ENCODE measurements at regions not wholly inside any gene's neighbourhood (a gene's known extent, or its start where the extent isn't known, plus 50 kb on each side); places are given as distances from the start of the nearest gene placed in this dataset.
"Not testable (repeated sequence)": the region's sequence is repeated elsewhere in the genome, so short reads cannot be mapped to it uniquely, and the experiment has no call there.

- CTCF ChIA-PET: no interaction called here
- H3K4me3 Mint-ChIP-seq: no peak overlapping the region
- no peaks in the 10 kb centered on the region for H3K4me1 Mint-ChIP-seq
- no peak for DNase-seq
- no peaks in the 10 kb centered on the region for H3K27me3 Mint-ChIP-seq
- no peaks in the 10 kb centered on the region for H3K36me3 Mint-ChIP-seq (ENCODE audit: low read depth)
- peaks cover 4% of the 10 kb centered on the region for H3K9me3 Mint-ChIP-seq
- POLR2A ChIA-PET: no interaction called here
- H3K27ac Mint-ChIP-seq: no peak overlapping the region
Observed at GRCh38 chr1:217981430-217981829, 303.7 kb upstream of the RRP15 start.

GRCh38 chr1:217982331-217983050, 302.6 kb upstream of the RRP15 start:
- Mint-ChIP-seq H3K4me1 (no peaks in the 10 kb centered on the region), H3K9me3 (peaks cover 2% of the 10 kb centered on the region), H3K27ac (no peak overlapping the region), H3K36me3 (ENCODE audit: low read depth) (no peaks in the 10 kb centered on the region), H3K4me3 (no peak overlapping the region), H3K27me3 (no peaks in the 10 kb centered on the region)
- ChIA-PET CTCF (no interaction called here), POLR2A (no interaction called here)
- no peak for DNase-seq

- Mint-ChIP-seq H3K36me3 (ENCODE audit: low read depth) (no peaks in the 10 kb centered on the region), H3K27ac (no peak overlapping the region), H3K4me3 (no peak overlapping the region), H3K9me3 (peaks cover 2% of the 10 kb centered on the region), H3K27me3 (no peaks in the 10 kb centered on the region), H3K4me1 (no peaks in the 10 kb centered on the region)
- POLR2A ChIA-PET: no interaction called here
- CTCF ChIA-PET: no interaction called here
- no peak for DNase-seq
Observed at GRCh38 chr1:217983051-217983375, 302.1 kb upstream of the RRP15 start.

DNA sequence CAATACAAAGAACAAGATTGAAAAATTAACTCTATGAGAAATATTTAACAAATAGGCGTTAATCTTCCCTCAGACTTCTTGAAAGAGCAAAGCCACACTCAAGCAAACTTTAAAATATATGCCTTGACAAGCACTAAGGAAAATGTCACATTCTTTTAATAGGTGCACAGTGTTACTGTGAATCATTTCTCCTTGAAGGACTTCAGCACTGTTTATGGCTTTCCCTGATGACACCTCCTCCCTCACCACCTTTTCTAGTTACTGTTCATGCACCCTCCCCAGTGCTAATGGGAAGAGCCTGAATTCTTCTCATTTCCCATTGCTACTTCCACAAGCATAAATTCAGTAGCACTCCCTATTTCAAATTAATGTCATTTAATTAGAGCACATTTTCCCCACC, 299.5 kb upstream of the RRP15 start:
- Mint-ChIP-seq H3K27me3 (no peaks in the 10 kb centered on the region), H3K4me1 (no peaks in the 10 kb centered on the region), H3K36me3 (ENCODE audit: low read depth) (no peaks in the 10 kb centered on the region), H3K9me3 (peaks cover 7% of the 10 kb centered on the region), H3K27ac (no peak overlapping the region), H3K4me3 (no peak overlapping the region)
- CTCF ChIA-PET: no interaction called here
- DNase-seq: no peak
- POLR2A ChIA-PET: no interaction called here

- DNase-seq: no peak
- Mint-ChIP-seq H3K9me3 (peaks cover 5% of the 10 kb centered on the region), H3K4me3 (no peak overlapping the region), H3K36me3 (ENCODE audit: low read depth) (no peaks in the 10 kb centered on the region), H3K4me1 (no peaks in the 10 kb centered on the region), H3K27ac (no peak overlapping the region), H3K27me3 (no peaks in the 10 kb centered on the region)
- CTCF ChIA-PET: no interaction called here
- POLR2A ChIA-PET: no interaction called here
Observed at GRCh38 chr1:217989510-217989909, 295.6 kb upstream of the RRP15 start.

- Mint-ChIP-seq H3K4me3 (no peak overlapping the region), H3K27ac (no peak overlapping the region), H3K36me3 (ENCODE audit: low read depth) (no peaks in the 10 kb centered on the region), H3K27me3 (no peaks in the 10 kb centered on the region), H3K9me3 (peaks cover 5% of the 10 kb centered on the region), H3K4me1 (no peaks in the 10 kb centered on the region)
- CTCF ChIA-PET: no interaction called here
- POLR2A ChIA-PET: no interaction called here
- no peak for DNase-seq
Observed at GRCh38 chr1:217993439-217993838, 291.7 kb upstream of the RRP15 start.

- H3K4me3 Mint-ChIP-seq; H3K9me3 Mint-ChIP-seq; H3K4me1 Mint-ChIP-seq; H3K27me3 Mint-ChIP-seq; DNase-seq; POLR2A ChIA-PET; H3K27ac Mint-ChIP-seq; CTCF ChIA-PET; H3K36me3 Mint-ChIP-seq (ENCODE audit: low read depth): not testable (repeated sequence)
Observed at GRCh38 chr1:218008296-218008695, 276.8 kb upstream of the RRP15 start.

GRCh38 chr1:218015106-218015505, 270.0 kb upstream of the RRP15 start:
- H3K9me3 Mint-ChIP-seq; CTCF ChIA-PET; DNase-seq; H3K4me3 Mint-ChIP-seq; H3K4me1 Mint-ChIP-seq; H3K36me3 Mint-ChIP-seq (ENCODE audit: low read depth); H3K27ac Mint-ChIP-seq; H3K27me3 Mint-ChIP-seq; POLR2A ChIA-PET: not testable (repeated sequence)

GRCh38 chr1:218024211-218024720, 260.8 kb upstream of the RRP15 start:
- ChIA-PET CTCF (no interaction called here), POLR2A (no interaction called here)
- Mint-ChIP-seq H3K9me3 (no peaks in the 10 kb centered on the region), H3K4me1 (no peaks in the 10 kb centered on the region), H3K4me3 (no peak overlapping the region), H3K36me3 (ENCODE audit: low read depth) (no peaks in the 10 kb centered on the region), H3K27me3 (no peaks in the 10 kb centered on the region), H3K27ac (no peak overlapping the region)
- no peak for DNase-seq

DNA sequence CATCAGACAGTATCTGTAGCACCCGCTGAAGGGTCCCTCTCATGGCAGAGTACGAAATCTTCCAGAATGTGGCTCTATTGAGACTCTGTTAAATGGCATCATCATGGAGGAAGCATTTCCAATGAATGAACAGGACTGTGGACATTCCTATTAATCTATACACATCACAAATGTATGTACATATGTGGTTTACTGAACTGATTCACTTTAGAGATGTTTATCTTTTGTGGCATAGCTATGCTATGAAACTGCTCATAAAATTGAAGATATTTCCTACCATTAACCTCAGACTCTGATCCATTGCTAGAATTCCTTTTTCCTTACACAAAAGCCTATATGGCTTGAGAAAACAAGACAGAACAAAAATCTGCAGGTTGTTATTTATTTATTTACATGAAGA, 259.6 kb upstream of the RRP15 start:
- H3K4me3 Mint-ChIP-seq: no peak overlapping the region
- H3K9me3 Mint-ChIP-seq: no peaks in the 10 kb centered on the region

DNA sequence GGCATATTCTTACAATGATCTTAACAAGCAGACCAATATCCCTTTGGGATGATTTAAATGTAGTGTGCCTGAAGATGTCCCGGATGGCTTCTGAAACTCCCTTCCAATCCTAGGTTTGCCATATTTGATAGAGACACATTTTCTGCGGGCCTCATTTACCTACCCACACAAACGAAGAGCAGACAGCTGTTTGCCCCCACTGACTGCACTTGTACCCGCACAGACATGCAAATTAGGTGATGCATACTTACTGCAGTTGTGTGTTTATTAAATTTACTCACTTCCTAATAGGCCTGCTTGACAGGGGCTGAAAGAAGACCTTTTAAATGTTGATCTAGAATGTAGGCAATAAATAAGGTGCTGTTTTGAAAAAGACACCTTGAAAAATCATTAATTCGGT, 257.9 kb upstream of the RRP15 start:
- Mint-ChIP-seq H3K4me1 (no peaks in the 10 kb centered on the region), H3K27ac (no peak overlapping the region), H3K4me3 (no peak overlapping the region), H3K27me3 (no peaks in the 10 kb centered on the region), H3K36me3 (ENCODE audit: low read depth) (no peaks in the 10 kb centered on the region), H3K9me3 (no peaks in the 10 kb centered on the region)
- no peak for DNase-seq
- ChIA-PET POLR2A (no interaction called here), CTCF (no interaction called here)

More for the DNA sequence above, 259.6 kb upstream of the RRP15 start:
- no peak for DNase-seq
- ChIA-PET CTCF (no interaction called here), POLR2A (no interaction called here)
- no peaks in the 10 kb centered on the region for H3K36me3 Mint-ChIP-seq (ENCODE audit: low read depth)
- H3K4me1 Mint-ChIP-seq: no peaks in the 10 kb centered on the region
- H3K27ac Mint-ChIP-seq: no peak overlapping the region
- H3K27me3 Mint-ChIP-seq: no peaks in the 10 kb centered on the region

GRCh38 chr1:218030846-218031245, 254.2 kb upstream of the RRP15 start:
- Mint-ChIP-seq H3K27ac (no peak overlapping the region), H3K4me3 (no peak overlapping the region)

DNA sequence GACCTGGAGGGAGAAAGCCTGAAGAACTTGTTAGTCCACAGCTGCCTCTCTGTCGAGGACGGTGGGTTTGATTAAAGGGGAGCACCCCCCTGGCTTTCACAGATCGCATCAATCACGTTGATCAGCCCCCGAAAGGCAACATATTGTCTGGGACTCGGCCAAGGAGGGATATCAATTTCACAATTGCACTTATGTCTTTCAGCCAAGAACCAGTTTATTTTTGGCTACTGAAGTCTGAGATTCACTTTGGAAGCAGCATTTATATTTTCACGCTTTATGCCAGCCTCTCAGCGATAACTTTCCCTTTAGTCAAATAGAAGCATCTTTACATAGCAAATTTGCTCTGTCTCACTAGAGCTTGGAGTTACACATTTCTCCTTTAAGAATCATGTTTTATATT, 253.2 kb upstream of the RRP15 start:
- Mint-ChIP-seq H3K27ac (no peak overlapping the region), H3K4me3 (no peak overlapping the region), H3K27me3 (no peaks in the 10 kb centered on the region), H3K36me3 (ENCODE audit: low read depth) (no peaks in the 10 kb centered on the region), H3K9me3 (no peaks in the 10 kb centered on the region), H3K4me1 (no peaks in the 10 kb centered on the region)
- DNase-seq: no peak
- ChIA-PET CTCF (no interaction called here), POLR2A (no interaction called here)

More at GRCh38 chr1:218030846-218031245, 254.2 kb upstream of the RRP15 start:
- Mint-ChIP-seq H3K4me1 (no peaks in the 10 kb centered on the region), H3K27me3 (no peaks in the 10 kb centered on the region), H3K36me3 (ENCODE audit: low read depth) (no peaks in the 10 kb centered on the region), H3K9me3 (no peaks in the 10 kb centered on the region)
- ChIA-PET CTCF (no interaction called here), POLR2A (no interaction called here)
- no peak for DNase-seq

DNA sequence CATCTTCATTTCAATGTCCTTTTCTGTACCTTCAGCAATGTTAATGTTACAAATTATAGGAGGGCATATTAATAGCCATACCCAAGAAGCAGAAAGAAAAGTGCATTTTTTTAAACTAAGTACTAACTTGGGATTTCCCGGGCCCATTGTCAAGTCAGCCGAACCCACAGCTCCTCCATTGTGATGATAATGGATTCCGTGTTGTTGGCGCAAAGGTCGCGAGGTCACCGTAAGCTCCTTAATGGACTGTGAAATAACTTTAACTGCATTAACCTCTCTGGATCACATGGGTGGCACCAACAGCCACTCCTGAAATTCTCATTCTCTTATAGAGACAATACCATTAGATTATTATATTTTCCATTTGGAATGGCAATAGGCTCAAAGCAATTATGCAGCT, 250.6 kb upstream of the RRP15 start:
- H3K4me3 Mint-ChIP-seq: no peak overlapping the region
- no peaks in the 10 kb centered on the region for H3K9me3 Mint-ChIP-seq
- ChIA-PET POLR2A (no interaction called here), CTCF (no interaction called here)
- H3K4me1 Mint-ChIP-seq: no peaks in the 10 kb centered on the region
- no peak overlapping the region for H3K27ac Mint-ChIP-seq
- no peaks in the 10 kb centered on the region for H3K36me3 Mint-ChIP-seq (ENCODE audit: low read depth)
- no peaks in the 10 kb centered on the region for H3K27me3 Mint-ChIP-seq
- no peak for DNase-seq
